ENCODE measurements at regions not wholly inside any gene's neighbourhood (a gene's known extent, or its start where the extent isn't known, plus 50 kb on each side); places are given as distances from the start of the nearest gene placed in this dataset.

DNA sequence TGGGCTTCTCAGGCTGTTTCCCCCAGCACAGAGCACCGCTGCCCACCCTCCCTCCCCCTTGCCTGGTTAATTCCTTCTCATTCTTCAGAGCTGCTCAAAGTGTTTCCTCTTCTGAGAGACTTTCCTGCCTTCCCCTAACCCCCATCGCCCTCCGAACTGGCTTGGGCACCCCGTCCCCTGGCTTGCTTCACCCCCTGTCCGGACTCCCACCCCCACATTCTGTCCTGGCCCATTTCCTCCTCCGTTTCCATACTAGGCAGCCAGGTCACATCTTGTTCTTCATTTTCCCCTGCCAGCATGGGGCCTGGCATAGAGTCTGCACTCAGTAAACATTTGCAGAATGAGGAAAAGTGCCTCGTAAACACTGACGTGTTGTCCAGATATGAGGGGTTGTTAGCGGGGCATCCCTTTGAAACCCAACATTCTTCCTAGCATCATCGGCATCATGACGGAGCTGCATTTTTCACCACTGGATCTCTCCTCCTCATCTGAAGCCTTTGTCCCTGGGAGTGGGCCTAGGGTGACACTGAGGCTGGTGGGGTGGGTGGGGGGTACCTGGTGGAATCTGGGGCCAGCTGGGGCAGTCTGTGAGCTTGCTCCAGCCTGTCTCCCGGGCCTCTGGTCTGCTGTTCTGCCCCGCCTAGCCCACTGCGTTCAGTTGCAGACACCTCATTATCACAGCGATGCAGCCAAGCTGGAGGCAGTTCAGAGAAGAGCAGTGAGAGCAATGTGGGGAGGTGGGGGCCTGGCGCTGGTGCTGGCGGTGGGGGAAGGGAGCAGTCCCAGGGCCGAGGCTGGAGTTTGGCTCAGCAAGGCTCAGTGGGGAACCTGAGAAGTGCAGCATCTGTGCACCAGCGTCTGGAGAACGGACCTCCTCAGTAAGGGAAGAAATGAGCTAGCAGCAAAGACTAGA lies 149.4 kb upstream of the PJA1 start:
- Histone ChIP-seq H3K27ac (no peak overlapping the region), H3K4me3 (no peak overlapping the region), H3K27me3 (no peaks in the 10 kb centered on the region), H3K36me3 (no peaks in the 10 kb centered on the region), H3K4me1 (no peaks in the 10 kb centered on the region), H3K9me3 (no peaks in the 10 kb centered on the region)
- DNase-seq, result no peak
- intact Hi-C loops (cut with DNase I), result no loop called here
- no peak for ATAC-seq
- TF ChIP-seq POLR2A (IDR thresholded peaks at IDR 0.05) (no peak), CTCF (IDR thresholded peaks at IDR 0.05) (no peak)
- 47% methylated on average over 16 of the region's 20 CpGs for WGBS (ENCODE audit: insufficient coverage, low coverage, low lambda C conversion rate, missing lambda C conversion rate)

DNA sequence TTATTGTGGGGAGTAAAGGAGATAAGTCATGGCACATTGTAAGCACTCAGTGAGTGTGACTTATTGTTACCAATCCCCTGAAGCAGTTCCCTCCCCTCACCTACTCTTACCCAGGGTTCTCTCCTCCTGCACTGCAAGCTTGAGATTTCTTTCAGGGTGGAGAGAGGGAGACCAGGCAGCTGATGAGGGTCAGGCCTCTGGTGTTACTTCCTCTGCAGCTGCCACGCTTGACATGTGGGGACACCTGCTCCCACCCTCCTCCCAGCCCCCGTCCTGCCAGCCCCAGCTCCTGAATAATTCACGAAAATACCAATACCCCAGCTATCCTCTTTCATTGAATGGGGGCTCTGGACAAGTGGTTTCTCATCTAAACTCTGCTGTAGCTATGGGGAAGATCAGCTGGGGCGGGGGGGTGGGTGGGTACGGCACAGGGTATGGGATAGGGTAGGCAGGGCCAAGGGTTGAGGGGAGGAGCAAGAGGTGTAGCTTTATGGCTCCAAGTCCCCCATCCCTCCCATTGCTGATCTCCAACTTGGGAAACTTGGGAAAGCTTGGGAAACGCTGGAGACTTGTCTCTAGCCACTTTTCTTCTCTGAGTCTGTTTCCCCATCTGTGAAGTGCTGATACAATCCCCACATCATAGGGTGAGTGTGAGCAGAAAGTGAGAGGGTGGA lies 148.5 kb upstream of the PJA1 start:
- intact Hi-C loops (cut with DNase I), result no loop called here
- TF ChIP-seq CTCF (IDR thresholded peaks at IDR 0.05) (no peak), POLR2A (IDR thresholded peaks at IDR 0.05) (no peak)
- ATAC-seq, result no peak
- H3K36me3 ChIP-seq, result no peaks in the 10 kb centered on the region
- DNase-seq, result no peak
- H3K27ac ChIP-seq, result no peak overlapping the region
- no peaks in the 10 kb centered on the region for H3K4me1 ChIP-seq
- no peak overlapping the region for H3K4me3 ChIP-seq
- H3K9me3 ChIP-seq, result no peaks in the 10 kb centered on the region
- no peaks in the 10 kb centered on the region for H3K27me3 ChIP-seq
- WGBS (ENCODE audit: insufficient coverage, low coverage, low lambda C conversion rate, missing lambda C conversion rate), result 46% methylated on average over 6 of the region's 6 CpGs

GRCh38 chrX:69311936-69312670 lies 146.8 kb upstream of the PJA1 start:
- ATAC-seq (no peak), DNase-seq (no peak)

More at GRCh38 chrX:69311936-69312670, 146.8 kb upstream of the PJA1 start:
- Histone ChIP-seq H3K27me3 (no peaks in the 10 kb centered on the region), H3K27ac (no peak overlapping the region), H3K4me1 (no peaks in the 10 kb centered on the region), H3K4me3 (no peak overlapping the region), H3K9me3 (no peaks in the 10 kb centered on the region), H3K36me3 (no peaks in the 10 kb centered on the region)
- intact Hi-C loops (cut with DNase I), result no loop called here
- TF ChIP-seq POLR2A (IDR thresholded peaks at IDR 0.05) (no peak), CTCF (IDR thresholded peaks at IDR 0.05) (no peak)
- 83% methylated on average over 10 of the region's 11 CpGs for WGBS (ENCODE audit: insufficient coverage, low coverage, low lambda C conversion rate, missing lambda C conversion rate)
